ENCODE measurements at regions not wholly inside any gene's neighbourhood (a gene's known extent, or its start where the extent isn't known, plus 50 kb on each side); places are given as distances from the start of the nearest gene placed in this dataset.
"Not testable (repeated sequence)": the region's sequence is repeated elsewhere in the genome, so short reads cannot be mapped to it uniquely, and the experiment has no call there.

- DNase-seq (ENCODE audit: low spot score): no peak
- TF ChIP-seq, protein P1, sequence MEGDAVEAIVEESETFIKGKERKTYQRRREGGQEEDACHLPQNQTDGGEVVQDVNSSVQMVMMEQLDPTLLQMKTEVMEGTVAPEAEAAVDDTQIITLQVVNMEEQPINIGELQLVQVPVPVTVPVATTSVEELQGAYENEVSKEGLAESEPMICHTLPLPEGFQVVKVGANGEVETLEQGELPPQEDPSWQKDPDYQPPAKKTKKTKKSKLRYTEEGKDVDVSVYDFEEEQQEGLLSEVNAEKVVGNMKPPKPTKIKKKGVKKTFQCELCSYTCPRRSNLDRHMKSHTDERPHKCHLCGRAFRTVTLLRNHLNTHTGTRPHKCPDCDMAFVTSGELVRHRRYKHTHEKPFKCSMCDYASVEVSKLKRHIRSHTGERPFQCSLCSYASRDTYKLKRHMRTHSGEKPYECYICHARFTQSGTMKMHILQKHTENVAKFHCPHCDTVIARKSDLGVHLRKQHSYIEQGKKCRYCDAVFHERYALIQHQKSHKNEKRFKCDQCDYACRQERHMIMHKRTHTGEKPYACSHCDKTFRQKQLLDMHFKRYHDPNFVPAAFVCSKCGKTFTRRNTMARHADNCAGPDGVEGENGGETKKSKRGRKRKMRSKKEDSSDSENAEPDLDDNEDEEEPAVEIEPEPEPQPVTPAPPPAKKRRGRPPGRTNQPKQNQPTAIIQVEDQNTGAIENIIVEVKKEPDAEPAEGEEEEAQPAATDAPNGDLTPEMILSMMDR (IDR thresholded peaks at IDR 0.05; ENCODE audit: borderline replicate concordance, control extremely low read depth, extremely low read depth, insufficient read depth, missing control alignments): no peak
- in situ Hi-C loops (cut with MboI; ENCODE audit: low sequenced_read_pairs, unreplicated experiment): no loop called here
These were observed 453.1 kb upstream of the ZP4 start for GRCh38 chr1:238343852-238344251.

DNA sequence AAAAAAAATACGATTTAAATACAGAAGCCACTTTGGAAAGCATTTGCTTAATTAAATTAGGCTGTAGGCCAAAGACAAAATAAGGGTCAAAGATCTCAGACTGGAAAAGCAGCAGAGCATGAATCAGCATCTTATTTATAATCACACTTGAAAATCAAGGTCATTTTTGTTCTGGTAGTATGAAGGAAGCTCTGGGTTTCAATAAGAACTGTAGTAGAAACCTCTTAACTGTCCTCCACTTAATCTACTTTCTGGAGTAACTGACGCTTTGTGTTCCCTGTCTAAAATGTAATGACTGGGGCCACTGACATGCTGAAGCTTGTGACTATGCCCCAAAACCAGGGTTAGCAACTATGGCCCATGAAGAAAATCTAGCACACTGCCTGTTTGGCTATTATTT, 450.7 kb upstream of the ZP4 start:
- no peak for DNase-seq (ENCODE audit: low spot score)
- in situ Hi-C loops (cut with MboI; ENCODE audit: low sequenced_read_pairs, unreplicated experiment): no loop called here
- TF ChIP-seq, protein P1 (IDR thresholded peaks at IDR 0.05; ENCODE audit: borderline replicate concordance, control extremely low read depth, extremely low read depth, insufficient read depth, missing control alignments): no peak

DNA sequence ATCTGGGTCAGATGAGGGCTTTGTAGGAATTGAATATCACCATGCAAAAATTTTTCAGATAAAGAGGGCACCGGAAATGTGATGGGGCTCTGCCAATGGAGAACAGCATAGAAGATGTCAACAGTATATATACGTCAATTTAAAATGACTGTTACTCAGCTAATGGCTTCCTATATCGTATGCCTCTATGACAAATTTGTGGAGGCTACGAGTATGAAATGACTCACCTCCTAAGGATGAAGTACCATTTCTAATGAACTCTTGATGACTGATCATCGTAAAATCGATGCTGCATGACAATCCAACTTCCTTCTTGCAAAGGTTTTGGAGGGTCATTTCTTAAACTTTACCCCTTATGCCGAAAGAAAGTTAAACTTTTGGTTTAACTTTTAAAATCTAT, 450.3 kb upstream of the ZP4 start:
- DNase-seq (ENCODE audit: low spot score): no peak
- TF ChIP-seq, protein P1 (IDR thresholded peaks at IDR 0.05; ENCODE audit: borderline replicate concordance, control extremely low read depth, extremely low read depth, insufficient read depth, missing control alignments): no peak
- in situ Hi-C loops (cut with MboI; ENCODE audit: low sequenced_read_pairs, unreplicated experiment): no loop called here

DNA sequence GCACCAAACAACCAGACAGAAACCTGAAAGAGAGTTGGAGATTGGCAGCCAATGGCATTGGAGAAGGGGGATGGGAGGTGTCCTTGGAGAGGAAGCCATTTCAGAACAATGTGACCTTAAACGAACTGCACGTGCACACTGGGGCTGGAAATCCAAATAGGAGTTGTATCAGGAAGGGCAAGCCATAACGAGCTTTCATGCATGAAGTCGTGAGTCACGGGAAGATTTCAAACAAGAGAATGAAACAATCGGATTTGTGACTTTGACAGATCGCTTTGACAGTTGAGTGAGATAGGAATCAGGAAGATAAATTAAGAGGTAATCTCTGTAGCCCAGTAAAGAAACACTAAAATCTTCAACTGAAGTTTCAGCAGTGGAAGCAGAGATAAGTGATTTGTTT, 445.8 kb upstream of the ZP4 start:
- DNase-seq (ENCODE audit: low spot score): no peak
- in situ Hi-C loops (cut with MboI; ENCODE audit: low sequenced_read_pairs, unreplicated experiment): no loop called here
- TF ChIP-seq, protein P1 (IDR thresholded peaks at IDR 0.05; ENCODE audit: borderline replicate concordance, control extremely low read depth, extremely low read depth, insufficient read depth, missing control alignments): no peak

- TF ChIP-seq, protein P1 (IDR thresholded peaks at IDR 0.05; ENCODE audit: borderline replicate concordance, control extremely low read depth, extremely low read depth, insufficient read depth, missing control alignments): no peak
- DNase-seq (ENCODE audit: low spot score): no peak
- in situ Hi-C loops (cut with MboI; ENCODE audit: low sequenced_read_pairs, unreplicated experiment): no loop called here
These were observed 443.4 kb upstream of the ZP4 start for GRCh38 chr1:238334170-238334569.

GRCh38 chr1:238331557-238331956, 440.8 kb upstream of the ZP4 start:
- TF ChIP-seq, protein P1 (IDR thresholded peaks at IDR 0.05; ENCODE audit: borderline replicate concordance, control extremely low read depth, extremely low read depth, insufficient read depth, missing control alignments): no peak
- no peak for DNase-seq (ENCODE audit: low spot score)
- in situ Hi-C loops (cut with MboI; ENCODE audit: low sequenced_read_pairs, unreplicated experiment): no loop called here

DNA sequence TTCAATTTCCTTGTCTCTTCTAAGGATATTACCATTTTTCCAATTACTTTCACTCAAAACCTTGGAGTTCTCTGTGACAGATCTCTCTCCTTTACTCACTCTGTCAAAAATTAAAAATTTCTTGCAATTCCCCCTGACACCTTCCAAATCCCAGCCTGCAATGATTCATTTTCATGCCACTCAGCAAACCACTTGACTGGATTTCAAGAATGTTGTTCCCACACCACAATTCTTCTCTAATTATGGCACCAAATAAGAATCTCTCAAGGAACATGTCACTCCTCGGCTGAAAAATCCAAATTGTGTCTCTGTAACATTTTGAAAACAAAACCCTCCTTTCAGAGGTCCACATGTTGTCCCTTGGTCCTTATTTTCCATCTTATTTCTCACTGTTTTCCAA, 438.9 kb upstream of the ZP4 start:
- no peak for DNase-seq (ENCODE audit: low spot score)
- TF ChIP-seq, protein P1 (IDR thresholded peaks at IDR 0.05; ENCODE audit: borderline replicate concordance, control extremely low read depth, extremely low read depth, insufficient read depth, missing control alignments): no peak

GRCh38 chr1:238327033-238327432, 436.3 kb upstream of the ZP4 start:
- in situ Hi-C loops (cut with MboI; ENCODE audit: low sequenced_read_pairs, unreplicated experiment); DNase-seq (ENCODE audit: low spot score): not testable (repeated sequence)

More for the DNA sequence above, 438.9 kb upstream of the ZP4 start:
- in situ Hi-C loops (cut with MboI; ENCODE audit: low sequenced_read_pairs, unreplicated experiment): no loop called here

DNA sequence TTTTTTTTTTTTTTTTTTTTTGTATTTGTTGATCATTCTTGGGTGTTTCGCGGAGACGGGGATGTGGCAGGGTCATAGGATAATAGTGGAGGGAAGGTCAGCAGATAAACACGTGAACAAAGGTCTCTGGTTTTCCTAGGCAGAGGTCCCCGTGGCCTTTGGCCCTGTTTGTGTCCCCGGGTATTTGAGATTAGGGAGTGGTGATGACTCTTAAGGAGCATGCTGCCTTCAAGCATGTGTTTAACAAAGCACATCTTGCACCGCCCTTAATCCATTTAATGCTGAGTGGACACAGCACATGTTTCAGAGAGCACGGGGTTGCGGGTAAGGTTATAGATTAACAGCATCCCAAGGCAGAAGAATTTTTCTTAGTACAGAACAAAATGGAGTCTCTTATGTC, 435.8 kb upstream of the ZP4 start:
- in situ Hi-C loops (cut with MboI; ENCODE audit: low sequenced_read_pairs, unreplicated experiment); DNase-seq (ENCODE audit: low spot score): not testable (repeated sequence)

Measured in GM13976 (cell line).